Colonic mucosa (tissue), 4 donors: ENCODE measurements at regions not wholly inside any gene's neighbourhood (a gene's known extent, or its start where the extent isn't known, plus 50 kb on each side); places are given as distances from the start of the nearest gene placed in this dataset.
"Not testable (repeated sequence)": the region's sequence is repeated elsewhere in the genome, so short reads cannot be mapped to it uniquely, and the experiment has no call there.

ENCODE experiments used
- DNase-seq: peaks from one replicate; pipeline ENCODE4 v3.0.0-alpha.2; 2020
- H3K27ac ChIP-seq: fragments of 200-600 bp; one replicate; pipeline ENCODE4 v1.8.0; 2021
- H3K27me3 ChIP-seq: fragments of 200-600 bp; one replicate; pipeline ENCODE4 v1.8.0; 2021
- H3K36me3 ChIP-seq: fragments of 200-600 bp; one replicate; pipeline ENCODE4 v1.8.0; 2021
- H3K4me1 ChIP-seq: fragments of 200-600 bp; one replicate; pipeline ENCODE4 v1.8.0; 2021; ENCODE audit warnings: mild to moderate bottlenecking
- H3K4me3 ChIP-seq: fragments of 200-600 bp; one replicate; pipeline ENCODE4 v1.8.0; 2021
- H3K9ac ChIP-seq, 2 donors: one replicate each; pipeline ENCODE4 v1.7.0; 2013; ENCODE audit warnings: control low read depth in 2 of 2, low read depth in 2 of 2, low read length in 2 of 2
- H3K9me3 ChIP-seq: fragments of 200-600 bp; one replicate; pipeline ENCODE4 v1.8.0; 2021
- CTCF ChIP-seq: fragments of 200-600 bp; IDR thresholded peaks from one replicate; pipeline ENCODE4 v1.8.0; 2022; ENCODE audit warnings: antibody characterized with exemption, mild to moderate bottlenecking
- intact Hi-C: fragments of 100-400 bp; cut with DNase I; formaldehyde crosslinking; loops from one replicate; pipeline ENCODE4 v1.14.1; 2022
- donor health status: healthy.
- donor health status: DM: no; HTN: no; CAD: no.
- donor health status: DM: no; HTN: no; CAD: no.

- intact Hi-C loops = no loop called here
- DNase-seq = no peak
- Histone ChIP-seq H3K4me3 (no peak overlapping the region), H3K9ac (no peak overlapping the region), H3K4me1 (no peaks in the 10 kb centered on the region), H3K27me3 (no peaks in the 10 kb centered on the region), H3K36me3 (no peaks in the 10 kb centered on the region), H3K9me3 (no peaks in the 10 kb centered on the region), H3K27ac (no peak overlapping the region)
- no peak for TF ChIP-seq CTCF
Measured at GRCh38 chr4:130071746-130072145, 975.8 kb downstream of the C4orf33 start.

DNA sequence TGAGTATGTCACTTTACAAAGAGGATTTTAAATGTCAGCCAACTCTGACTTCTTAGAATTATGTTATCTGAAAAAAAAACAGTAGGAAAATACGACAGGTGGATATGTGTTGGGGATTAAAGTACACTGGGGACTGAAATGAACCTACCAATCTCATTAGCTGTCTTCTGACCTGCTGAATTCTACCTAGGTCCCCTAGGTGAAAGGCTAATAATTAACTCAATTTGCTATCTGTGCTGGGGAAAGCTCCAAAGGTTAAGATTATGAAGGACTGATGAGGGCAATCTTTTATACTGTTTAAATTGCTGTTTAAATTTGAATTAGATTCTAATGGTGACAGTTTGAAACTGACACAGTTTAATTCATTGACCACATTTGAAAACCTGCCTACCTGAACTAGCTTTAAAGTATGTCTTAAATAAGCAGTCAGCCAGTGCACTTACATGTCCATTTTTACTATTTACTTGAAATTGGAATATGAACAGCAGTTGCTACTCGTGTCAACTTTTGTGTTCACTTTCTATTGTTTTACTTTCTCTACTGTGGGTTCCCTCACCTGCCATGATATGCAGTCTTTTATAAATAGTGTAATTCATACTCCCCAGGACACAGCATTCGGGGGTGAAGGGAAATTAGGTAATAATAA, 977.3 kb downstream of the C4orf33 start:
- DNase-seq = no peak
- Histone ChIP-seq H3K27ac (no peak overlapping the region), H3K36me3 (no peaks in the 10 kb centered on the region), H3K27me3 (no peaks in the 10 kb centered on the region), H3K9ac (no peak overlapping the region), H3K4me3 (no peak overlapping the region), H3K9me3 (no peaks in the 10 kb centered on the region), H3K4me1 (no peaks in the 10 kb centered on the region)
- TF ChIP-seq CTCF = no peak
- intact Hi-C loops = no loop called here

DNA sequence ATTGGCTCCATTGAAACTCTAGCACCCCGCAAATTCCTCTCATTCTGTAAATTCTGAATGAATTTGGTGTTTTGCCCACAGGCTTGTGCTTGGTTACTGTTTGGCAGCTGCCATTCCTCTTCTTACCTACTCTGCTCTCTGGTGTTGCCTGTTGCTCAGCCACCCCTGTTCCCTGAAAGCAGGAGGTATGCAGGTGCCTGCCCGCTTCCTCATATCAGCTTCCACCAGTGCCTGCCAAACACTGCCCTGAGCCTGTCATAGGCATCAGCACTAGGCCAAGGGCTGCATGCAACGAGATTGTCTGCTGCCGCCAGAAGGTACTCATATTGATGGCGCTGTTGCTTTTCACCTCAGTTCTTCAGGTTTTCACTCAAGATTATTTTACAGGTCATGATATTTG, 978.1 kb downstream of the C4orf33 start:
- Histone ChIP-seq H3K27me3 (no peaks in the 10 kb centered on the region), H3K9me3 (no peaks in the 10 kb centered on the region), H3K27ac (no peak overlapping the region), H3K9ac (no peak overlapping the region), H3K4me1 (no peaks in the 10 kb centered on the region), H3K36me3 (no peaks in the 10 kb centered on the region), H3K4me3 (no peak overlapping the region)
- no peak for TF ChIP-seq CTCF
- intact Hi-C loops = no loop called here
- DNase-seq = no peak

- Histone ChIP-seq H3K4me3 (no peak overlapping the region), H3K27me3 (no peaks in the 10 kb centered on the region), H3K9ac (no peak overlapping the region), H3K4me1 (no peaks in the 10 kb centered on the region), H3K27ac (no peak overlapping the region), H3K36me3 (no peaks in the 10 kb centered on the region), H3K9me3 (no peaks in the 10 kb centered on the region)
- TF ChIP-seq CTCF = no peak
- intact Hi-C loops = no loop called here
- no peak for DNase-seq
Measured at GRCh38 chr4:130077275-130077674, 981.3 kb downstream of the C4orf33 start.

DNA sequence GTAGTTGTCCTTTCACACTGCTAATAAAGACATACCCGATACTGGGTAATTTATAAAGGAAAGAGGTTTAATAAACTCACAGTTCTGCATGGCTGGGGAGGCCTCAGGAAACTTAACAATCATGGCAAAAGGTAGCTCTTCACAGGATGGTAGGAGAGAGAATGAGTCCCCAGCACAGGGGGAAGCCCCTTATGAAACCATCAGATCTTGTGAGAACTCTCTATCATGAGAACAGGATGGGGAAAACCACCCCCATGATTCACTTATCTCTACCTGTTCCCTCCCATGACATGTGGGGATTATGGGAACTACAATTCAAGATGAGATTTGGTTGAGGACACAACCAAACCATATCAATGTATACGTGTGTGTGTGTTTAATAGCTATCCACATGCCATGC, 983.1 kb downstream of the C4orf33 start:
- H3K9ac ChIP-seq, H3K4me1 ChIP-seq, DNase-seq, intact Hi-C loops, H3K4me3 ChIP-seq, H3K9me3 ChIP-seq, H3K36me3 ChIP-seq, H3K27ac ChIP-seq, H3K27me3 ChIP-seq: not testable (repeated sequence)

DNA sequence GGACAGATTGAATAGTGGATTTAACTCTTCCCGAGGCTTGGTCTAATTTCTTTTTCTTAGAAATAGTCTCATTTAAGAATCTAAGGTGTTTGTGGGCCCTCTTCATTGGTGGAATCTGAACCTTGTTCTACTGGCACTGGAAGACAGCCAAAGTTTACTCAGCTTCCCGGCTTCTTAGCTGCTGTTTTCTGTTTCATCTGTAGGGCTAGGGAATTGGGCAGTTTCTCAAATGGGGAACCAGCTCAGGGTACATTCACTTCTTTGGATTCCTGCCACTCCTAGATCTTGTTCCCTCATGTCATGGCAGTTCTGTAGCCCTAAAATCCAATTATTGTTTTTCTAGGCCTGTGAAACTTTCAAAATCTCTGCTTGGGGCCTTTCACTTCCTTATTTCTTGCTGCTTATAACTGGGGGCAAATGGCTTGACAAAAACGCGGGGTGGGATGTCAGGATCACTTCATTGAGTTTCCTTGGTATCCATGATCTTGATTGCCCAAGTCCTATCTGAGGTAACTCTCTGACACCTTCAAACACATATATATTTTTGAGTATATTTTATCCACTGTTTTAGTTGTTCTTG, 985.0 kb downstream of the C4orf33 start:
- H3K27ac ChIP-seq = no peak overlapping the region
- no peaks in the 10 kb centered on the region for H3K27me3 ChIP-seq
- H3K9ac ChIP-seq = no peak overlapping the region
- DNase-seq = no peak
- no peak overlapping the region for H3K4me3 ChIP-seq
- no peaks in the 10 kb centered on the region for H3K9me3 ChIP-seq
- no peak for TF ChIP-seq CTCF
- H3K36me3 ChIP-seq = no peaks in the 10 kb centered on the region
- intact Hi-C loops = no loop called here
- H3K4me1 ChIP-seq = no peaks in the 10 kb centered on the region
